Activated CD4-positive, alpha-beta T cell treated with anti-CD3 and anti-CD28 coated beads for 48 hours (primary cell): ENCODE measurements at regions not wholly inside any gene's neighbourhood (a gene's known extent, or its start where the extent isn't known, plus 50 kb on each side); places are given as distances from the start of the nearest gene placed in this dataset.
"Not testable (repeated sequence)": the region's sequence is repeated elsewhere in the genome, so short reads cannot be mapped to it uniquely, and the experiment has no call there.

ENCODE experiments used
- DNase-seq: peaks from one replicate; pipeline ENCODE4 v3.0.0-alpha.2; 2020

- DNase-seq: no peak
Measured at GRCh38 chr2:62654876-62655359, 50.6 kb upstream of the EHBP1 start.

- DNase-seq: no peak
Measured at GRCh38 chr2:62654423-62654791, 51.1 kb upstream of the EHBP1 start.

GRCh38 chr2:62653582-62654422 is 51.7 kb upstream of the EHBP1 start:
- DNase-seq: no peak

DNA sequence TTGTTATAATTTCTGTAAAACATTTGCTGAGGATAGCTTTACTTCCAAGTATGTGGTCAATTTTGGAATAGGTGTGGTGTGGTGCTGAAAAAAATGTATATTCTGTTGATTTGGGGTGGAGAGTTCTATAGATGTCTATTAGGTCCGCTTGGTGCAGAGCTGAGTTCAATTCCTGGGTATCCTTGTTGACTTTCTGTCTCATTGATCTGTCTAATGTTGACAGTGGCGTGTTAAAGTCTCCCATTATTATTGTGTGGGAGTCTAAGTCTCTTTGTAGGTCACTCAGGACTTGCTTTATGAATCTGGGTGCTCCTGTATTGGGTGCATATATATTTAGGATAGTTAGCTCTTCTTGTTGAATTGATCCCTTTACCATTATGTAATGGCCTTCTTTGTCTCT is 56.4 kb upstream of the EHBP1 start:
- not testable (repeated sequence) for DNase-seq

- no peak for DNase-seq
Measured at GRCh38 chr2:62643100-62643471, 62.4 kb upstream of the EHBP1 start.

- DNase-seq: no peak
Measured at GRCh38 chr2:62642429-62643099, 62.9 kb upstream of the EHBP1 start.

DNA sequence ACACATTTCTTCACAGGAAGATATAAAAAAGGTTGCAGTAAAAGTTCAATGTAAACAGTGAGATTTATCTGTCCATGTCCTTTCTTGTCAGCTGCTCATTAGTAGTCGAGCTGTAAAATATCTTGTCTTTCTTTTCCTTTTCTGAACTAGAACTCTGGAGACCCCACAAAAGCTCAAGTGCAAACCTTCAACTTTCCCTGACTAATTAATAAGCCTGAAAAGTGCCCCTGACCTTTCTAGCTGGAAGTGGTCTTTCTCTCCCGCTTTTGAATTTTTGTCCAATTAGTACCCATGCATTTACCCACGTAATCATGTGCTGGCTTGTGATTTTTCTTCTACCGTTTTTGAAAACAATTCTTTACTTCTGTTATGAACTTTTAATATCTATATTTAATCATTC is 63.6 kb upstream of the EHBP1 start:
- no peak for DNase-seq

GRCh38 chr2:62641410-62641843 is 64.1 kb upstream of the EHBP1 start:
- no peak for DNase-seq

DNA sequence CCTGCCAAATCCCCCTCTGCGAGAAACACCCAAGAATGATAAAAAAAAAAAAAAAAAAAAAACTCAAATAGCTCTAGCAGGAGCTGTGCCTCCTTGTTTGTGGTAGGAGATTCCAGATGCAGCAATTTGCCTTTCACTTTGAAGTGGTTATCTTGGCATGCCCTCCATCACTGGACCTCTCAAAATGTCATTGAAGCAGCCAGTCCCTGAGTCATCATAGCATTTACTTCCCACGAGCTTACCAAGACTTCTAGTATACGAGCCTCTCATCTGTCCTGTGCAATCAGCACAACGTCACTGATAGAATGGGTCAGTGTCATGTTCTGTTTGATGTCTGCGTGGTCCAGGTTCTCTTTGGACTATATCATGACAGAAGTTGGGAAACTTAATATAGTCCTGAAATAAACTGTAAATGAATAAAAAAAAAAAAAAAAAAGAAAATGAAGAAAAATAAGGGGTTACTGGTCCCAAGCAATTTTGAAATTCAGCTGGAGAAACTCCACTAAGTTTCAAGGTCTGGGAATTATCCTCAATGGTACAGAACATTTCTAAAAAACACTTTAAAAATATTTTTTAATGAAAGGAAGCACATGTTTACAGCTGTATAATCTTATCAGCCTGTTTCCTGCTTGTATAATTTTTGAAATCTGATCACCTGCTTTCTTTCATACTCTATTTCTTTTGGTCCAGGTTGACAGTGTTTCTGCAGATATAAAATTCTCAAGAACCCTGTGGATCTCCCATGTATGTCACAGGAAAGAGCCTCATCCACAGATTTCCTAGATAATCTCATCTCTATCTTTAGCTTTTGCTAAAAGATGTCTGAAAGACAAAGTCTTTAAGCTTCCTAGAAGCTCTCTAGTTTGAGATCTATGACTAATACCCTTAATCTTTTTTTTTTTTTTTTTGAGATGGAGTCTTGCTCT is 74.1 kb upstream of the EHBP1 start:
- DNase-seq: no peak

GRCh38 chr2:62630206-62630605 is 75.3 kb upstream of the EHBP1 start:
- DNase-seq: not testable (repeated sequence)

GRCh38 chr2:62629310-62629709 is 76.2 kb upstream of the EHBP1 start:
- DNase-seq: not testable (repeated sequence)

GRCh38 chr2:62627667-62628066 is 77.8 kb upstream of the EHBP1 start:
- DNase-seq: no peak

DNA sequence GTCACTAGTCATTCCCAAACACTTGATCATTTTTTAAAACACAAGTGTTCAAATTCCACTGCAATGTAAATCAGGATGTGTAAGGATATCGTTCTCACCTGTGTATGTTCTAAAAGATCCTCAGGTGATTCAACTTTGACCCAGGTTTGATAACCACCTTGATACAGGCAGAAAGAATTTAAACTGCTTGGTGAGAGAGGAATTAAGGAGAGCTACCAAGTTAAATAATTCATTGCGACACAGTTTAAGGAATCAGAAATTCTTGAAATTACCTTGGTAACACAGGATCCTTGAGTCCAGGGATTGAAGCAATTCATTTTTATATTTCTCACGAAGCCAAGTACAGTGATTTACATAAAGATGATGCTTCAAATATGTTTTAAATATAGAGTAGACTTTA is 80.7 kb upstream of the EHBP1 start:
- no peak for DNase-seq

DNA sequence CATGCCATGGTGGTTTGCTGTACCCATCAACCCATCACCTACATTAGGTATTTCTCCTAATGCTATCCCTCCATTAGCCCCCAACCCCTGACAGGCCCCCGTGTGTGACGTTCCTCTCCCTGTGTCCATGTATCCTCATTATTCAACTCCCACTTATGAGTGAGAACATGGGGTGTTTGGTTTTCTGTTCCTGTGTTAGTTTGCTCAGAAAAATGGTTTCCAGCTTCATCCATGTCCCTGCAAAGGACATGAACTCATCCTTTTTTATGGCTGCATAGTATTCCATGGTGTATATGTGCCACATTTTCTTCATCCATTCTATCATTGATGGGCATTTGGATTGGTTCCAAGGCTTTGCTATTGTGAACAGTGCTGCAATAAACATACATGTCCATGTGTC is 89.0 kb upstream of the EHBP1 start:
- not testable (repeated sequence) for DNase-seq

GRCh38 chr2:62611854-62612253 is 93.7 kb upstream of the EHBP1 start:
- DNase-seq: no peak

- not testable (repeated sequence) for DNase-seq
Measured at GRCh38 chr2:62605471-62605870, 99.5 kb upstream of the TMEM17 start.

DNA sequence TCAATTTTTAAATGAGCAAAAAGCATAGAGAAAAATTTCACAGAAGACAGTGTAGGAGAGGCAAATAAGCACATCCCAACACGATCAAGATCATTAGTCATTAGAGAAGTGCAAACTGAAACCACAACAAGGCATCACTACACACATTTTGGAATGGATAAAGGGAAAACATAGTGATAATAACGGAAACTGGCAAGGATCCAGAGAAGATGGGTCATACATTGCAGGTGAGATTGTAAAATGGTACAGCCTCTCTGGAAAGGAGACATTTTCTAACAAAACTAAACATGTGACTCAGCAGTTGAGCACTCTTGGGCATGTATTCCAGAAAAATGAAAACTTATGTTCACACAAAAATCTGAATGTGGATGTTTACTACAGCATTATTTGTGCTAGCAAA is 98.3 kb upstream of the TMEM17 start:
- DNase-seq: no peak

- DNase-seq: no peak
Measured at GRCh38 chr2:62603154-62603712, 97.2 kb upstream of the TMEM17 start.

GRCh38 chr2:62599674-62600410 is 93.8 kb upstream of the TMEM17 start:
- not testable (repeated sequence) for DNase-seq

- DNase-seq: no peak
Measured at GRCh38 chr2:62597323-62597722, 91.3 kb upstream of the TMEM17 start.

- no peak for DNase-seq
Measured at GRCh38 chr2:62596061-62596921, 90.3 kb upstream of the TMEM17 start.
